Osteoblast (primary cell): ENCODE measurements at regions not wholly inside any gene's neighbourhood (a gene's known extent, or its start where the extent isn't known, plus 50 kb on each side); places are given as distances from the start of the nearest gene placed in this dataset.
A peak's percentile ranks its signal among the peaks of the same experiment; 100 is the strongest.

Experiments used
- DNase-seq: peaks from one replicate; pipeline ENCODE4 v3.0.0; 2011; ENCODE audit warnings: low spot score, mixed read lengths; ENCODE audit not compliant: insufficient read length; ENCODE audit errors: missing footprints
- H2AFZ ChIP-seq: 2 replicates; pipeline ENCODE4 v1.6.0; 2011; ENCODE audit warnings: mild to moderate bottlenecking, low read length
- H3K27ac ChIP-seq: 2 replicates; pipeline ENCODE4 v1.5.1; 2011; ENCODE audit warnings: mild to moderate bottlenecking, low read depth, low read length, moderate library complexity
- H3K27me3 ChIP-seq: 2 replicates; pipeline ENCODE4 v1.6.0; 2012; ENCODE audit warnings: mild to moderate bottlenecking, control low read depth, inconsistent platforms, low read length, moderate library complexity; ENCODE audit not compliant: insufficient read depth
- H3K36me3 ChIP-seq: 2 replicates; pipeline ENCODE4 v1.5.1; 2011; ENCODE audit warnings: mild to moderate bottlenecking, low read length, control low read depth, moderate library complexity; ENCODE audit not compliant: insufficient read depth
- H3K4me1 ChIP-seq: 2 replicates; pipeline ENCODE4 v1.5.1; 2011; ENCODE audit warnings: mild to moderate bottlenecking, low read length, control low read depth, moderate library complexity; ENCODE audit not compliant: insufficient read depth
- H3K4me2 ChIP-seq: 2 replicates; pipeline ENCODE4 v1.6.0; 2011; ENCODE audit warnings: mild to moderate bottlenecking, low read length; ENCODE audit not compliant: insufficient read depth
- H3K4me3 ChIP-seq: fragments of 200-600 bp; sonication (generic); 3 replicates; pipeline ENCODE4 v1.5.1; 2012; ENCODE audit warnings: mild to moderate bottlenecking, low read length, inconsistent platforms; ENCODE audit not compliant: insufficient read depth
- H3K79me2 ChIP-seq: 2 replicates; pipeline ENCODE4 v1.6.0; 2012; ENCODE audit warnings: mild to moderate bottlenecking, low read length, control low read depth, inconsistent platforms; ENCODE audit not compliant: insufficient read depth
- H3K9me3 ChIP-seq: 2 replicates; pipeline ENCODE4 v1.5.1; 2011; ENCODE audit warnings: low read depth, low read length, control low read depth
- H4K20me1 ChIP-seq: 2 replicates; pipeline ENCODE4 v1.6.0; 2012; ENCODE audit warnings: mild to moderate bottlenecking, low read length, control low read depth; ENCODE audit not compliant: insufficient read depth
- TF ChIP-seq, protein P1 (sequence below): IDR thresholded peaks from 2 replicates; pipeline ENCODE4 v1.5.1; 2011; ENCODE audit warnings: mild to moderate bottlenecking, low read depth, low read length, moderate library complexity; ENCODE audit errors: extremely low read depth

GRCh38 chr16:85488414-85488813 is 124.7 kb upstream of the GSE1 start:
- no peak overlapping the region for H3K4me3 ChIP-seq
- H3K27ac ChIP-seq, result no peak overlapping the region
- no peaks in the 10 kb centered on the region for H3K79me2 ChIP-seq
- H3K4me2 ChIP-seq, result no peak overlapping the region
- H2AFZ ChIP-seq, result no peak overlapping the region
- no peaks in the 10 kb centered on the region for H3K27me3 ChIP-seq
- peaks cover 37% of the 10 kb centered on the region for H4K20me1 ChIP-seq
- H3K36me3 ChIP-seq, result no peaks in the 10 kb centered on the region
- TF ChIP-seq, protein P1, sequence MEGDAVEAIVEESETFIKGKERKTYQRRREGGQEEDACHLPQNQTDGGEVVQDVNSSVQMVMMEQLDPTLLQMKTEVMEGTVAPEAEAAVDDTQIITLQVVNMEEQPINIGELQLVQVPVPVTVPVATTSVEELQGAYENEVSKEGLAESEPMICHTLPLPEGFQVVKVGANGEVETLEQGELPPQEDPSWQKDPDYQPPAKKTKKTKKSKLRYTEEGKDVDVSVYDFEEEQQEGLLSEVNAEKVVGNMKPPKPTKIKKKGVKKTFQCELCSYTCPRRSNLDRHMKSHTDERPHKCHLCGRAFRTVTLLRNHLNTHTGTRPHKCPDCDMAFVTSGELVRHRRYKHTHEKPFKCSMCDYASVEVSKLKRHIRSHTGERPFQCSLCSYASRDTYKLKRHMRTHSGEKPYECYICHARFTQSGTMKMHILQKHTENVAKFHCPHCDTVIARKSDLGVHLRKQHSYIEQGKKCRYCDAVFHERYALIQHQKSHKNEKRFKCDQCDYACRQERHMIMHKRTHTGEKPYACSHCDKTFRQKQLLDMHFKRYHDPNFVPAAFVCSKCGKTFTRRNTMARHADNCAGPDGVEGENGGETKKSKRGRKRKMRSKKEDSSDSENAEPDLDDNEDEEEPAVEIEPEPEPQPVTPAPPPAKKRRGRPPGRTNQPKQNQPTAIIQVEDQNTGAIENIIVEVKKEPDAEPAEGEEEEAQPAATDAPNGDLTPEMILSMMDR, result no peak
- H3K4me1 ChIP-seq, result peaks cover 6% of the 10 kb centered on the region
- no peak for DNase-seq
- no peaks in the 10 kb centered on the region for H3K9me3 ChIP-seq

DNA sequence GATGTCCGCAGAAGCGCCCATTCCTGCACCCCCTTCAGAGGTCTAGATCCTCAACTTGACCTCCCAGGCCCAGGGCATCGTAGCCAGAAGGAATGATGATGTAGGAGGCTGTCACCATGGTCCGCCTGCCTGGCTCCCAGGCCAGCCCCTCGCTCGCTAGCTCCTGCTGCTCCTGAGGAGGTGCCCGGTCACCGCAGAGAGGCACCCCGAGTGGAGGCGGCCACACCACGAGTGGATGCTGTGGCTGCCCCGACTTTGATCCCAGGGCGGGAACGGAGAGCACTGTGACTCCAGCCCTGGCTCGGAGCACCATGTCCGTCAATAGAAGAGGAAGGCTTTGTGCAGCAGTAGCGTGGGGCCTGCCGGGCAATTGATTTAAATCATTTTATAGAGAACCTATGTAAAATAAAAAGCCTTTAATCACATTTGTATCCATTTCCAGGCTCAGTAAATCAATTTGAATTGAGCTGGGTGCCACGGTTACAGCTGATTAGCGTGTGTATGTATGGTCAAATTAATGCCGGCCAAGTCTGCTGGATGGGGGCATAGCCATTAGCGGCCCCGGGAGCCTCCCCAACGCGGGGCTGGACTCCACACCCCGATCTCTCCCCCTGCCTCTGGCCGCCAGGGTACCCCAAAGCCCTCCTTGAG is 122.6 kb upstream of the GSE1 start:
- Histone ChIP-seq H3K4me3 (no peak overlapping the region), H3K9me3 (no peaks in the 10 kb centered on the region), H3K36me3 (no peaks in the 10 kb centered on the region), H2AFZ (no peak overlapping the region), H3K27ac (no peak overlapping the region), H4K20me1 (peaks cover 30% of the 10 kb centered on the region), H3K4me2 (no peak overlapping the region), H3K79me2 (no peaks in the 10 kb centered on the region), H3K27me3 (no peaks in the 10 kb centered on the region), H3K4me1 (peaks cover 6% of the 10 kb centered on the region)
- DNase-seq, result no peak
- TF ChIP-seq, protein P1, result no peak

DNA sequence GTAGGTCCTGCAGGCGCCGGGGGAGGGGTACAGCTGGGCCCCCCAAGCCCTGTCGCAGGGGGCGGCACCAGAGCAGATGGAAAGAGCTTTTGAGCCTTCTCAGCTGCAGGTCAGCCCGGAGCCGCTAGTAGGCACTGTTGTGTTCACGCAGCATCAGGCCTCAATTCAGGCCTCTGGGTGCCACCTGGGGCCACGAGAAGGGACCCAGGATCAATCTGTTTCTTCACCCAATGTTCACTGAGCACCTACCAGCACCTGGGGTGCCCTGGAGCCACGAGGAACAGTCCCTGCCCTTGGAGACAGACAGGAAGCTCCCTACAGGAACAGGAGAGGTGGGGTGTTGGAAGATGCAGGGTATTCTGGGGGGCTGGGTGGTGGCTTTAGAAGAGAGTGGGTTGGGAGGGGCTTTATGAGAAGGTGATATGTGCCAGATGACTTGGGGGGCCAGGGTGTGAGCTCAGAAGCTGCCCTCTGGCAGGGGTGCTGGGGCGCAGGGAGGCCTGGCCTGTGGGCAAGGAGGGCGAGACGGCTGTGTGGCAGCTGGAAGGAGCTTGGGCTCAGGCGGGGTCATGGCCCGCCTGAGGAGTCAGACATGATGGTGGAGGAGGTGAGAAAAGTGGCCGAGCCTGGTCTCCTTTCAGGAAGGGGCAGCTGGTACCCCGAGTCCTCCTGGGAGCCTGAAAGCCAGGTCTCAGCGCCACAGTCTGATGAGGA is 121.9 kb upstream of the GSE1 start:
- no peak overlapping the region for H2AFZ ChIP-seq
- H3K36me3 ChIP-seq, result no peaks in the 10 kb centered on the region
- no peaks in the 10 kb centered on the region for H3K9me3 ChIP-seq
- H3K4me3 ChIP-seq, result no peak overlapping the region
- no peaks in the 10 kb centered on the region for H3K27me3 ChIP-seq
- H3K4me2 ChIP-seq, result no peak overlapping the region
- H3K79me2 ChIP-seq, result no peaks in the 10 kb centered on the region
- no peak overlapping the region for H3K27ac ChIP-seq
- peaks cover 26% of the 10 kb centered on the region for H4K20me1 ChIP-seq
- H3K4me1 ChIP-seq, result peaks cover 6% of the 10 kb centered on the region
- TF ChIP-seq, protein P1, result peak; percentile 35
- DNase-seq, result no peak

DNA sequence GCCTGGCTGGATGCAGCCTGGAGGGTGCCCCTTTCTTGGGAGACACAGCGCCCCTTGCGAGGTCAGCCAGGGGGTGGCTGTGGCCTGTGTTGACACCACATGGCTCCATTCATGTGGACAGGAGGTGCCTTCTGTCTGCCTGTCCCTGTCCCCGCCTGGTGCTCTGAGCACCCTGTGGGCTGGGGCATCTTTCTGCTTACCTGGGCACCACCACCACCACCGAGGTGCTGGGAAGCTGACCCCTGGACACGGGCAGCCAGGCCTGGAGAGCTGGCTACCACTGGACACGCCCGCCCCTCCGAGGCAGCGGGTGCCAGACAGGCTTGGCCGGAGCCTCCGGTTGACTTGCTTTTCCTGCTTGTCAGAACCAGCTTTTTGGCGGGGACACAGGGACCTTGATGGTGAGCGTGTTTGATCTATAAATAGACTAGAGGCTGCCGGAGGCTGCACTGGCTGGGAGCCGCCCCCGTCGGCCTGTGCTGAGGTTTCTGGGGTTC is 121.3 kb upstream of the GSE1 start:
- DNase-seq, result peak; percentile 86
- no peak overlapping the region for H3K27ac ChIP-seq
- peaks cover 25% of the 10 kb centered on the region for H4K20me1 ChIP-seq
- no peak overlapping the region for H2AFZ ChIP-seq
- no peaks in the 10 kb centered on the region for H3K27me3 ChIP-seq
- no peaks in the 10 kb centered on the region for H3K36me3 ChIP-seq
- H3K4me3 ChIP-seq, result no peak overlapping the region
- no peak overlapping the region for H3K4me2 ChIP-seq
- TF ChIP-seq, protein P1, result no peak
- no peaks in the 10 kb centered on the region for H3K9me3 ChIP-seq
- H3K79me2 ChIP-seq, result no peaks in the 10 kb centered on the region
- H3K4me1 ChIP-seq, result peaks cover 6% of the 10 kb centered on the region
